Astrocyte of the hippocampus (primary cell): ENCODE measurements at regions not wholly inside any gene's neighbourhood (a gene's known extent, or its start where the extent isn't known, plus 50 kb on each side); places are given as distances from the start of the nearest gene placed in this dataset.
A peak's percentile ranks its signal among the peaks of the same experiment; 100 is the strongest.

Source experiments
- DNase-seq: peaks from one replicate; pipeline ENCODE4 v3.0.0; 2011; ENCODE audit warnings: low read depth, low spot score

DNA sequence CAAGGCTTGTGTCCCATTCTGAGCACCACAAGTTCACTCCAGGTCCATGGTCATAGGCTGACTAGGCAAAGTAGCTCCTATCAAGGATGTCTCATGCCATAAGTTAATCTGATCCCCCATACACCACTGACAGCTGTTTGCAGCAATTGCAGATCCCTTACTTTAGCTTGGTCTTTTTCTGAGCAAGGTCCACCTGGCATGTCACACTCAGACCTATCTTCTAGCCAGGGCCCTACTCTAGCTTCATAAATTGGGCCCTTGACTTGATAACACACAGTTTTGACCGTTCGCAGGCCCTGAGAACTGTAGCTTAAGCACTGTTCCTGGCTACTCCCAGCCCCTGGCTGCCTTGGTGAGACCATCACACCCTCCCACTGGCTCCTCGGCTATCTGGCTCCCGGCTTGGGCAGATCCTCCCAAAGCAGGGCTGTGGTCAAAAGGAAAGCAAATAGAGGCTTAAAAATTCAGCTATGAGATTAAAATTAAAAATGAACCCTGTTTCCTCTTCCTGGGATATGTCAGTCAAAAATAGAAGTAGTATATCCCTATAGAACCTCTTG is 427.4 kb downstream of the RAB28 start:
- DNase-seq = no peak

DNA sequence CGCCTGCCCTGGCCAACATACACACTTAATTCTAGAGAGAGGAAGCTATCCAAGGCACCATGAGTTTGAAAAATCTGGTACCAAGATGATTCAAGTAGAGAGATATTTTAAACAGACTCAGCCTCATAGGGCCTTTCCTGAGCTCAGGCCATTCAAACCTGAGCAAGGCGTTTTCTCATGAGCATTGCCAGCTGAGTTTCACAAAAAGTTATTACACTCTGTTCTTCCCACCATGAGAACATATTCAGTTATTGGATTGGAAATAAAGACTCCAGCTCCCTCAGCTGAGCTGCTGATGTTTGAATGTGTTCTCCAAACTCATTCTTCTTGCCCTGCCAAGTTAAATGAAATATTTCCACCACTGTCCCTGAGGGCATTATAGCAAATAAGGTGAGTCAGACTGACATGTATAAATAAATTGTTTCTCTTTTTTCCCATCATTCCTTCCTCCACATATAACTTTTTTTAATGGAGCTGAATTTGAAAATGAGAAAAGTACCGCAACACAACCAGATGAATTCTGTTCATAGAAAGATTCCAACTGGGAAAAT is 429.6 kb downstream of the RAB28 start:
- no peak for DNase-seq

DNA sequence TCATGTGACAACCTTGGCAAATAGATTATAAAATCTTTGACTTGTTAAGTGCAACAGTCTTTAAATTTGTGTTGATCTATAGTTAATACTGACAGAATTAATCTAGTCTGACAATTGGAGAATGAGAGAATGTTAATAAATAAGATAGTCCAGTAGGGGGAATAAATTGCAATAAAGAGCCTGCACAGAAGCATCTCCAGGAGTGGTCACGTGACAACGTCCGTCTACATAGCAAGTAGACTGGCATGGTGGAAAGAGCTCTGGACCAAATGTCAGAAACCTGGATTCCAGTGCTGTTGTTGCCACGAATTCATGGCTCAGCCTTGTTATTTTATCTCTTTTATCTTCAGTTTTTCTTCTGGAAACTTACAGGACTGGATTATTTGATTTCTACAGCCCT is 436.5 kb downstream of the RAB28 start:
- no peak for DNase-seq

DNA sequence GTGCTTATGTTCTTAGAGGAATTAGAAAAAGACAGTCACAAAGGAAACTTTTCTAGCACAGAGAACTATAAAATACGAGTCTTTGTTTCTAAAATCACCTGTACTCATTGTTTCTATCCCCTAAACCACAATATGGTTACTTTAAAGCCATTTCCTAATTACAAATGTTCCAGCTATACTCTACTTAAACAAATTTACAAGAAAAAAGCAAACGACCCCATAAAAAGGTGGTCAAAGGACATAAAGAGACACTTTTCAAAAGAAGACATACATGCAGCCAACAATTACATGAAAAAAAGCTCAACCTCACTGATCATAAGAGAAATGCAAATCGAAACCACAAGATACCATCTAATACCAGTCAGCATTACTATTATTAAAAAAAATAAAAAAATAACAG is 447.3 kb downstream of the RAB28 start:
- DNase-seq = no peak

DNA sequence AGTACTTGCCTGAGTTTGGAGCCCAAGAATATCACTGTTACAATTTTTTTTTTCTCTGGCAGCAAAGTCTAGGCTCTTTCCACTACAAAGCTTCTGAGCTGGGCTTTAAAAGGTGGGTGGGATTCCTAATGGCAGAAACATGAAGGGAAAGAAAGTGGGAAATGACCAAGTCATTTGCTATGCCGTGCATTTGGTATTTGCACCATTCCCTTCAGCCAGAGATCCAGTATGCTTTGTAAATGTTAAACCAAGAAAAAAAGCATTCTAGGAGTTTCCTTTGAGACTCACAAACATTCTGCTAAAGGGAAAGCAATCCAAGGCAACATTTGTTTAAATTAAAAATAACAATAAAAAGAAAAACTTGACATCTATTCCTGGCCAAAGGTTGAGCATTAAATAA is 451.2 kb downstream of the RAB28 start:
- no peak for DNase-seq

DNA sequence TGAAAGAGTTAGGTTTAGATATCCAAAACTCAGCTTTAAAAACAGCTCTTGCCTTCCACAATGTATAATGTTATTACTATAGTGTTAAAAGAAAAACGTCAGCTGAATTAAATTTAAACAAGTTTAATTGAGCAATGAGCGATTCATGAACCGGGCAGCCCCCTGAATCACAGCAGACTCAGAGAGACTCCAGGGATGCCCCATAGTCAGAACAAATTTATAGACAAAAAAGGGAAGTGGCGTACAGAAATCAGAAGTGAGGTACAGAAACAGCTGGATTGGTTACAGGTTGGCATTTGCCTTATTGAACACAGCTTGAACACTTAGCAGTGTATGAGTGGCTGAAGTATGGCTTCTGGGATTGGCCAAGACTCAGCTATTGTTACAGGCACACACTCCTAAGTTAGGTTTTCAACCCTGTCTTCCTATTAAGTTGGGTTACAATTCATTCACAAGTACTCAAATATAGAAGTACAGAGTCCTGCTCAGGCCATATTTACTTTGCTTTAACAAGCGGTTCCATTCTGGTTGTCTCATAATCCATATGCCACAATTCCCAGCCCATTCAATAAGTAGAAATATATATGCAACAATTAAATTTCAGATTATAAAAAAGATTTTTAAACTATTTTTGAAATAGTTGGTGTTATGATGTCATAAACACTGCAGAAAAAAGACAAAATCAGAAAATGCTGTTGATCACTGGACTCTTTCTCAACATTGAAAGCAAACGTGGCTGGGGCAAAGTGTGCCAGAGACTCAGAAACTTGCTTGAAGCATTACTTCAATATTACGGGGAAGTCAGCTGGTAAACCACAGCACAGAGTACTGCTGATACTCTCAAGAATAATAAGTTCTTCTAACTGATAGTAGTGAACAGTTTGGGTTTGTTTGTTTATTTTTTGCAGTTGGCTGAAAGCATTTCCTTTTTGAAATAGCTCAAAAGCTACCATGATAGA is 459.7 kb downstream of the RAB28 start:
- no peak for DNase-seq

DNA sequence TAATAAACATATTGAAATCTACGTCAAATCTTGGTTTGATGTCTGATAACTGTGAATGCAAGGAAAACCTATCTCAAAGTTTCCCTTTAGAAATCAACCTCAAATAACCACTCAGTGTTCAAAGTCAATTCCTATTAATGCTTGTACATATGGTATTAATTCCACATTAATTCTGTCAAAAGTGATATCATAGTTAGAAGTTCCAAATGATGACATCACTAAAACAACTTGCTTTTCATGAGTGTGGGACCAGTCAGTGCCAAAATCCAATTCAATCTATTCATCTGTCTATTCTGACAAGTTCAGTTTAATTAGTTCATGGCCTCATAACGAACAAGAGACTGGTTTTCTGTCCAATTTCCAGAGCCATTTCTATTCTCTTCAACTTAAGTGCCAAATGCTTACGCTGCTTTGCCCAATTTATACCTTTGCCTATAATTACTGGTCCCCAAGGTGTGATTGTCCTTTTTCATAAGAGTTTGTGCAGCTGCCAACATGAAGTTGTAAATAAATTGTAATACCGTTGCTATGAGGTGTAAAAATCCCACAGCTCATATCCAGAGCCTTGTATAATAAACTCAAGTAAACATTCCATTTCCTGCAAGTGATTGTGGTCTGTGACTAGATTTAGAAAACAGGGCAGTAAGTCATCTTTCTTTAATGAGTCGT is 476.2 kb downstream of the RAB28 start:
- peak; percentile 1 for DNase-seq

DNA sequence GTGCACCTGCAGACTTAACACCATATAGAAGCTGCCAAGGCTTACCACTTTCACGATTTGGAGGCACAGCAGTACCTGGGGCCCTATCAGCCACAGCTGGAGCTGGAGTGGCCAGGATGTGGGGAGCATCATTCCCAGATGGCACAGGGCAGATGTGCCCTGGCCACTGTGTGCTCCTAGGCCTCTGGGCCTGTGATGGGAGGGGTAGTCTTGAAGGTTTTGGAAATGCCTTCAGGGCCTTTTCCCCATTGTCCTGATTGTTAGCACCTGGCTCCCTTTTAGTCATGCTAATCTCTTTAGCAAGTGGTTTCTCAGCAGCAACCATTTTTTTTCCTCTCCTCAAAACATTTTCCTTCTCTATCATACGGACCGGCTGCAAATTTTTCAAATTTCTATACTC is 490.2 kb downstream of the RAB28 start:
- no peak for DNase-seq

DNA sequence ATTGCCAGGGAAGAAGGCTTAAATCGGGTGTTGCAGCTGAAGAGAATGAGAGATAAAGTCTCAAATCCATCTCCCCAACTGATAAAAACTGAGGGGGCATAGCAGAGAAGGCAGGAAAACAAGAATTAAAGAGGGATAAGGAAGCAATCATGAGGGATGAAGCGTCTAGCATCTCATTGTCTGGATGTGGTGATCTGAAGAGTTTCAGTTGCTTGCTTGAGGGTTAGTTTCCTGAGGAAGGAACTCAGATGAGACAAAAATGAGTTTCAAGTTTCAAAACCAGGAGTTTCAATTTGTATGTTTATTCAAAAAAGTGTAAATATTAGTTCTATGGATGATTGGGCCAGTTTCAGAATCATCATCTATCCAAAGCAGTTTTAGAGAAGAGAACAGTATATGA is 496.9 kb downstream of the RAB28 start:
- DNase-seq = no peak

DNA sequence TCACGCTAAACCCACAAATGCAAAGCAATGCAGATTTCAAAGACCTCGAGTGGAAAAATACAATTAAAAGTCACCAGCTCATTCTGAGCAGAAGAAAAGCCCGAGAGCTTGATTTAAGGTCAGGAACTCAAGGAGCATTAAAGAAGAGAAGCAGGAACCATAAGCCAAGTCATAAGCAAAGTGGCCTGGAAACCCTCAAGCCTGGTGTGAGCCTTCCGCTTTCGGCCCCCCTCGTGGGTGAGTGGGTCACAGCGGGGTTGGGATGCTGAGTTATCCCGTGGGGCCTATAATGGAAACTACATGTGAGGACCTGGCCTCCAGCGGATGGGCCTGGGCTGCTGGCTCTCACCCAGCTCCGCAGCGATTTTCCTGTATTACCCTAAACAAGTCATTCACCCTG is 504.3 kb downstream of the RAB28 start:
- DNase-seq = no peak

DNA sequence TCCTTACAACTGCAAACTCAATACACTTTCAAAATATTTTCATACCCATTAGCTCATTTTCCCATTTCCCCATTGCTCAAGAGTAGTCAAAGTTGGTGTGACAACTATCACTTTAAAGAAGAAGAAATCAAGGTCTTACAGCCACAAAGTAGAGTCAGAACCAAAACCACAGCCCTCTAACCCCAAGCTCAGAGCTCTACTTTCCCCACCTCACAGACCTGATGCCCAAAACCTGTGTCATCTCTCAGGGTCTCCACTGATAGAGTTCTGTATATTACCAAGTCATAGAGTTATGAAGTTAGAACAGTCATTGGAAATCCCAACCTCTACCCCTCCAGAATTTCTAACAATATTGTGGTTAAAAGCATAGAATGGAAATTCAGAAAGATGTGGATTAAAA is 505.8 kb downstream of the RAB28 start:
- no peak for DNase-seq

DNA sequence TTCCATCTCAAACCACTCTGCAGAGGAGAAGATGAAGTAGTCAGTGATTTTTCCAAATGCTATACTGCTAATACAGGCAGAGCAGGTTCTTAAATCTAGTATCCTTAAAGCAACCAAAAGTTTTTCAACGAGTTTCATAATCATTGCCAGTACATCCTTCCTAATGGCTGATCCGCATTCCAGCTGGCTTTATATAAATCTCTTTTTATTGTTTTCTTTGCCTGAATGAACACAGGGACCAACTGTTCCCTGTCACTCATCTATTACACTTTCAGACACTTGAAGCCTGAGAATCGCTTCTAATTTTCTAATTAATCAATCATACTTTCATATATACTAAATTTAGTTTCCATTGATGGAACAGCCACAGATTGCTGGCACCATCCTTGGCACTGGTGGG is 508.6 kb downstream of the RAB28 start:
- no peak for DNase-seq

DNA sequence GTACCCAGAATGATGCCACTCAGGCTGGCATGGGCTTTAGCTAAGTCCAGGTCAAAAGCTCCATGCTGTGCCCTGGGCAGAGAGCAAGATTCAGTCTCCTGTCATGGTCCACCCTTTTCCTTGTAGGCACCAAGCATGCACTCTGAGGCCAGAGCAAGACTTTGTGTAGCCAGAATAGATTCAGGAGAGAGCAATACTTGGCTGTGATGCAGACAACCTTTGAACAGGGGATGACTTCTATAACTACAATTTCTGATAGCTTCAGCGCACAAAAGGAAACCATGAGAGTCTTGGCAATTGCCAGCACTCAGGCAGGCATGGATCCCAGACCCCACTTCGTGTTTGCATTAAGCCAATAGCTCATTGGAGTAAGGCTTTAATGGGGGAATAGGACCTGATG is 510.6 kb downstream of the RAB28 start:
- DNase-seq = no peak

DNA sequence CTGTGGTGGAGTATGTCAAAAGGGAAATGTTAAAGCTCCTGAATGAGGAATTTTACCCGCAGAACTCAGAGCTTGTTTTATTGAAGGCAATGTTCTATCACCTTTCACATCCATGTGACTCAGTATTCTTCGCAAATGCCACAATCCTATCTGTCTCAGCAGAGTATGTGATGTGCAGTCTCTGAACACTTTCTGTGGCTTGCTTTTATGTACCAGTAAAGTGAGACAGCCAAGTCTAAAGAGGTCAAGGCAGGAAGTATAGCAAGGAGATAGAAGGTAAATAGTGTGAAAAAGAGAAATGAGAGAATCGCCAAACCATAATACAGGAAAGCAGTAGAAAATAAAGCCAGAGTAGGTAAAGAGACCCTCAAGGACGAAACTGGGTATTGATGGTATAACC is 515.8 kb downstream of the RAB28 start:
- no peak for DNase-seq

DNA sequence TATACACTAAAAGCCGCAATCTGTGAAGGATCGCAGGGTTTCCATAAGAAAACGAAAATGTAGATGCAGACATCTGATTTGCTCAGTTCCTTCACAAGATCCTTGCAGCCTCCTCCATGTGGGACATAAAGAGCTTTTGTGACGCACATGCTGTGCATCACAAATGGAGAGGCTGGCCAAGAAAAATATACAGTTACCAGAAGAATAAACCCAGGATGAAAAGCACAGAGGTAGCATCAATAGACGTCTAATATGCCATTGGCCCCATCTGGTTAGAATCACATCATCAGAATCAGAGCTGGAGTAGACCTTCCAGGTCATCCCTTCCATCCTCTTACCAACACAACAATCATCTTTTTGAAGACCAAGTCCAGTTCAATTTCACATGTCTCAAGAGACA is 517.4 kb downstream of the RAB28 start:
- DNase-seq = no peak

DNA sequence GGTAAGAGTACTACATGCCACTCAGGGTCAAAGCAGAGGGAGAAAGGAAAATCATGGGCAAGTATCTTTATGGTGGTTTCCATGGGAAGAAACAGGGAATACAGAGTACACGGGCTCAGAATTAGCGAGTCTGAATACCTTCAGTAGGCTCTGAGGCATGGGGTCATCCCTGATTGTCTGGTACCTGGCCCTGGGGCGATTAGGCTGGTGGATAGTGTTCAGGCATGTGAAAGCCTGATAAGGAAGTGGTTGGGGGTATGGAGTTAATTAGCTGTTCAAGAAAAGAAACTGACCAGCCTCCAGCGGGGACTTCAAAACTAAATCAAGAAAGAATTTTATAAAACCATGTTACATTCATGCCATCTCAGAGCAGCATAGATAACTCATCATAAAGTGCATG is 518.8 kb downstream of the RAB28 start:
- no peak for DNase-seq

DNA sequence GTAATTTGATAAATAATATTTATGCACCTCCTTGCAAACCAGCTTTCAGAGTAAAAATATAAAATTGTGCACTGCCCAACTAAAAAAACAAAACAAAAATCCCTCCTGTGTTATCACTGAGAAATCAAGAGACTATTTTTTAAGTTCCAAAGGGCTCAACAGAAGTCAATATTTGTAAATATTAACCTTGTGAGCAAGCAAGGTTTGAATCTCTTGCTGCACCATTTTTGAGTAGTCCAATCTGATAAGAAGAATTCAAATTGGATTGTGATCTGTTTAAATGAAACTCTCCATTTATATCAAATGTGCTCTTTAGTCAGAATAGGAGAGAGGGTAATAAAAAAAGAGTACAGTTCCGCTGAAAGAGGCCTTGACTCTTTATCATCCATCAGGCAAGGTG is 520.2 kb downstream of the RAB28 start:
- DNase-seq = no peak

DNA sequence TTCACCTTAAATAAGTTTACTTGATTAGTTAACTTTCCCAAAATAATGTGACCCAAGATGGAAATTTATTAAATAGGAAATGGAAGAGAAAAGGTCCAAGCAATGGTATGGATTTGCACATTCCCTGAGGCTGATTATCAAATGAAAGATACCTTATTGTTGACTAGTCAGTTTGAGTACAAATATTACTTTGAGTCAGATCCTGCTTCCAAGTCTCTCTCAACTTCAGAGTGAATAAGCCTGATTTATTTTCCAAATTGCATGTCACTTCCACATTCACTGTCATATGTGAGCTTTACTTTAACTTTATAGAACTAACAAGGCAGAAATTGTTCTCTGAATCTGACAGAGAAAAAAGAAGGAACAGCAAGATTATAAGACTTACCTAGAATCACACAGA is 520.8 kb downstream of the RAB28 start:
- DNase-seq = no peak

DNA sequence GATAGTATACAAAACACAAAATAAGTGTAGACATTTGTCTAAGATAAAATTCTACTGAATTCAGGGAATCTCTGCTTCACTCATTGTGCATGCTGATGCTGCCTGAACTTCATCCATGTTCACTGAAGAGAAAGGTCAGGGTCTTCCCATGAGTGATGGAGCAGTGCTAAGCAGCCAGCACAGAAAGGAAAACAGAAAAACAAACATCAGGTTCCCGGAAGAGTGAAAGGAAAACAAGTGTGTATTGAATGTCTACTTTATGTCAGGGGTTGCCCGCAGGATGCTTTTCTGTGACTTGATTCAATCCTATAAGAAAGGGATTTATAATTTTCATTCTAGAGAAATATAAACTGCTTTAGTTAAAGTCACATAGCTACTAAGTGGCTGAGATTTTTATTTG is 522.4 kb downstream of the RAB28 start:
- DNase-seq = no peak

DNA sequence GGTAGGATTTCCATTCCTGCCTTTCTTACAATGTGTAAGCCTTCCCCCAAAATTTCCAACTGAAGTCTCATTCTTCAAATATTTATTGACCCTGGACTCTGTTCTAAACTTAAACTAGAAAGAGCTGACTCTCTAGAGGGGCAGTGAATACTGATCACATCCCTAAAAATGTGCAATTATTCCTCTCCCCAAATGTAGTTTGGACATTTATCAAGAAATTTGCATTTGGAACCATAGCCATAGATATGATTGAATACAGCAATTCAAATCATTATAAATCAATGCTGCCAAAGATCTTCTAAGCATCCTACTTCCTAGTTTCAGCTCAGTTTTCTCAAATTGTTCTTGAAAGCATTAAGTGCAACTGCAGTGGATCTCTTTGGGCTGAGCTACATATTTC is 525.7 kb downstream of the RAB28 start:
- DNase-seq = no peak

DNA sequence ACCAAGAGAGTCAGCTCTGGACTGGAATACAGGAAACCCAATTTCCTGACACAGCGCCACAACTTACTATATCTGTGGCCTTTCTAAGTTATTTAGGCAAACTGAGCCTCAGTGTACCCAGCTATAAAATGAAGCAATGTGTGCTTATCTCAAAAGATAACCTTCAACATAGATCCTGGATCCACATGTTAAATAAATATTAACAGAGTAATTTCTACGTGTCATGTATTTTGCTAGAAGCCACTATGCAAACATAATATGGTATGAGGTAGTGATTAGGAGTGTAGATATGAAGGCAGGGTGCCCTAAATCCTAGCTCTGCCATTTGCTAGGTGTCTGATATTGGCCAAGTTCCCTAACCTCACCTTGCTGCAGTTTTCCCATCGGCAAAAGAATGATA is 527.0 kb downstream of the RAB28 start:
- no peak for DNase-seq

DNA sequence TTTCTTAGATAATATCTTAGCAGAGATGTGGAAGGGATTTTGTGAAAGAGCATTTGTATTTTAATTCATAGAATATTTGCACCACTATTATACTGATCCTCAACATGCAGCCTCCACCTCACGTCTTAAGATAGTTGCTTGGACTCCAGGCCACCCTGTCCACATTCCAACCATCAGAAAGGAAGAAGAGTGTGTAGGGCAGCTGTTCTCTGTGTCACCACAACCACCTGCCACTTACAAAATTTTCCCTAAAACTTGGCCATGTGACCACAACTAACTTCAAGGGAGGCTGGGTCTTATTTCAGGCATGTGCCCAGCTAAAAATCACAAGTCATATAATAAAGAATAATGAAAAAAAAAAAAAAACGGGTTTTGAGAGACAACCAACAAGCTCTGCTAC is 528.1 kb downstream of the RAB28 start:
- no peak for DNase-seq
